Osteoblast (primary cell): ENCODE measurements at regions not wholly inside any gene's neighbourhood (a gene's known extent, or its start where the extent isn't known, plus 50 kb on each side); places are given as distances from the start of the nearest gene placed in this dataset.
"Not testable (repeated sequence)": the region's sequence is repeated elsewhere in the genome, so short reads cannot be mapped to it uniquely, and the experiment has no call there.

Experiments
- DNase-seq: peaks from one replicate; pipeline ENCODE4 v3.0.0; 2011; ENCODE audit warnings: low spot score, mixed read lengths; ENCODE audit not compliant: insufficient read length; ENCODE audit errors: missing footprints
- H2AFZ ChIP-seq: 2 replicates; pipeline ENCODE4 v1.6.0; 2011; ENCODE audit warnings: mild to moderate bottlenecking, low read length
- H3K27ac ChIP-seq: 2 replicates; pipeline ENCODE4 v1.5.1; 2011; ENCODE audit warnings: mild to moderate bottlenecking, low read depth, low read length, moderate library complexity
- H3K27me3 ChIP-seq: 2 replicates; pipeline ENCODE4 v1.6.0; 2012; ENCODE audit warnings: mild to moderate bottlenecking, control low read depth, inconsistent platforms, low read length, moderate library complexity; ENCODE audit not compliant: insufficient read depth
- H3K36me3 ChIP-seq: 2 replicates; pipeline ENCODE4 v1.5.1; 2011; ENCODE audit warnings: mild to moderate bottlenecking, low read length, control low read depth, moderate library complexity; ENCODE audit not compliant: insufficient read depth
- H3K4me1 ChIP-seq: 2 replicates; pipeline ENCODE4 v1.5.1; 2011; ENCODE audit warnings: mild to moderate bottlenecking, low read length, control low read depth, moderate library complexity; ENCODE audit not compliant: insufficient read depth
- H3K4me2 ChIP-seq: 2 replicates; pipeline ENCODE4 v1.6.0; 2011; ENCODE audit warnings: mild to moderate bottlenecking, low read length; ENCODE audit not compliant: insufficient read depth
- H3K4me3 ChIP-seq: fragments of 200-600 bp; sonication (generic); 3 replicates; pipeline ENCODE4 v1.5.1; 2012; ENCODE audit warnings: mild to moderate bottlenecking, low read length, inconsistent platforms; ENCODE audit not compliant: insufficient read depth
- H3K79me2 ChIP-seq: 2 replicates; pipeline ENCODE4 v1.6.0; 2012; ENCODE audit warnings: mild to moderate bottlenecking, low read length, control low read depth, inconsistent platforms; ENCODE audit not compliant: insufficient read depth
- H3K9me3 ChIP-seq: 2 replicates; pipeline ENCODE4 v1.5.1; 2011; ENCODE audit warnings: low read depth, low read length, control low read depth
- H4K20me1 ChIP-seq: 2 replicates; pipeline ENCODE4 v1.6.0; 2012; ENCODE audit warnings: mild to moderate bottlenecking, low read length, control low read depth; ENCODE audit not compliant: insufficient read depth
- TF ChIP-seq, protein P1 (sequence below): IDR thresholded peaks from 2 replicates; pipeline ENCODE4 v1.5.1; 2011; ENCODE audit warnings: mild to moderate bottlenecking, low read depth, low read length, moderate library complexity; ENCODE audit errors: extremely low read depth

DNA sequence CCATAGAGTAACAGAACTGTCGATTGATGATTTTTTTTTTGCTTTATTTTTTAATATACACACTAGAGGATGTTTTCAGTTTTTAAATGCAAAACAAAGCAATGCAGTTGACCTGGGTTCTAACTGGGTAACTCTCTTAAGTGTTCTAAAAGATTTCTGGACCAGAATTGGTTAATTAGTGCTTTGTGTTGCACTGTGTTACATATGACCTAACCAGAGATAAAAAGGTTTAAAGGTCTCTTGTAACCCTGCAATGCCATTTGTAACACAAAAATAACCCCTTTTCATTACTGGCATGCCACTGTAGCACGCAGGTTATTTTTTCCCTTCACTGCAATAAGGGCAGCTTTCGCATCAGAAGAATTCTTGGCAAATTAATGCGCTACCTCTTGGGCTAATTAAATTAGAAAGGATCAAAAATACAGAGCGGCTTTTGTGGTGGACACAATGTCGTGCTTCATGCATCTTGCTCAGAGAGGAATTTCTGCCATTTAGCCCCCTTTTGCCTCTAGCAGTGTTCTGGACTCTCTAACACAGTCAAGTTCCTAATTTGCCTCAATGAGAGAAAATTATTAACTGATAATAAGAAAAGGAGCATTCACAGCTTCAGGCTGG, 250.8 kb upstream of the ZEB2 start:
- H3K27ac ChIP-seq: no peak overlapping the region
- H3K9me3 ChIP-seq: no peaks in the 10 kb centered on the region
- no peaks in the 10 kb centered on the region for H3K79me2 ChIP-seq
- no peaks in the 10 kb centered on the region for H3K4me1 ChIP-seq
- H3K4me3 ChIP-seq: no peak overlapping the region
- H3K27me3 ChIP-seq: no peaks in the 10 kb centered on the region
- no peaks in the 10 kb centered on the region for H3K36me3 ChIP-seq
- DNase-seq: no peak
- H4K20me1 ChIP-seq: no peaks in the 10 kb centered on the region
- no peak overlapping the region for H2AFZ ChIP-seq
- H3K4me2 ChIP-seq: no peak overlapping the region
- TF ChIP-seq, protein P1, sequence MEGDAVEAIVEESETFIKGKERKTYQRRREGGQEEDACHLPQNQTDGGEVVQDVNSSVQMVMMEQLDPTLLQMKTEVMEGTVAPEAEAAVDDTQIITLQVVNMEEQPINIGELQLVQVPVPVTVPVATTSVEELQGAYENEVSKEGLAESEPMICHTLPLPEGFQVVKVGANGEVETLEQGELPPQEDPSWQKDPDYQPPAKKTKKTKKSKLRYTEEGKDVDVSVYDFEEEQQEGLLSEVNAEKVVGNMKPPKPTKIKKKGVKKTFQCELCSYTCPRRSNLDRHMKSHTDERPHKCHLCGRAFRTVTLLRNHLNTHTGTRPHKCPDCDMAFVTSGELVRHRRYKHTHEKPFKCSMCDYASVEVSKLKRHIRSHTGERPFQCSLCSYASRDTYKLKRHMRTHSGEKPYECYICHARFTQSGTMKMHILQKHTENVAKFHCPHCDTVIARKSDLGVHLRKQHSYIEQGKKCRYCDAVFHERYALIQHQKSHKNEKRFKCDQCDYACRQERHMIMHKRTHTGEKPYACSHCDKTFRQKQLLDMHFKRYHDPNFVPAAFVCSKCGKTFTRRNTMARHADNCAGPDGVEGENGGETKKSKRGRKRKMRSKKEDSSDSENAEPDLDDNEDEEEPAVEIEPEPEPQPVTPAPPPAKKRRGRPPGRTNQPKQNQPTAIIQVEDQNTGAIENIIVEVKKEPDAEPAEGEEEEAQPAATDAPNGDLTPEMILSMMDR: no peak

DNA sequence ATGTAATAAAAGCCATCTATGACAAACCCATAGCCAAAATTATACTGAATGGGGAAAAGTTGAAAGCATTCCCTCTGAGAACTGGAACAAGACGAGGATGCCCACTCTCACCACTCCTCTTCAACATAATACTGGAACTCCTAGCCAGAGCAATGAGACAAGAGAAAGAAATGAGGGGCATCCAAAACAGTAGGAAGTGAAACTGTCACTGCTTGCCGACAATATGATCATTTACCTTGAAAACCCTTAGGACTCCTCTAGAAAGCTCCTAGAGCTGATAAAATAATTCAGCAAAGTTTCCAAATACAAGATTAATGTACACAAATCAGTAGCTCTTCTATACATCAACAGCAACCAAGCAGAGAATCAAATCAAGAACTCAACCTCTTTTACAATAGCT, 241.0 kb upstream of the ZEB2 start:
- DNase-seq, H3K4me3 ChIP-seq, H3K27ac ChIP-seq, H4K20me1 ChIP-seq, H3K79me2 ChIP-seq, H3K27me3 ChIP-seq, H3K4me1 ChIP-seq, H3K36me3 ChIP-seq, H3K4me2 ChIP-seq, H3K9me3 ChIP-seq, H2AFZ ChIP-seq: not testable (repeated sequence)

DNA sequence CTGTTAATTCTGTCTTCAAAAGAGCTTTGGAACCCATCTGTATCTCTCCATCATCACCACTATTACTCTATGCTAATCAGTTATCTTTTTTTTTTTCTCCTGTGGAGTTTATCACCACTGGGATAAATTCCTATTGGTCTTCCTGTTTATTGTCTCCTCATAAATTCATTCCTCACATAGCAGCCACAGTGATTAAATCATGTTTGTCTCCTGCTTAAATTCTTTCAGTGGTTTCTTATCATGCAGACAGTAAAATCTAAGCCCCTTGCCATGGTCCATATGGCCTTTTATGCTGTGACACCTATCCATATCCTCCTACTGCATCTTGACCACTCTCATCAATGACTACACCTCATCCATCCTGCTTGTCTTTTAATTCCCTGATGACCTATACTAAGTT, 239.8 kb upstream of the ZEB2 start:
- Histone ChIP-seq H3K27me3 (no peaks in the 10 kb centered on the region), H3K27ac (no peak overlapping the region), H3K79me2 (no peaks in the 10 kb centered on the region), H3K4me3 (no peak overlapping the region), H4K20me1 (no peaks in the 10 kb centered on the region), H3K4me2 (no peak overlapping the region), H2AFZ (no peak overlapping the region), H3K9me3 (no peaks in the 10 kb centered on the region), H3K4me1 (no peaks in the 10 kb centered on the region), H3K36me3 (no peaks in the 10 kb centered on the region)
- TF ChIP-seq, protein P1: no peak
- DNase-seq: no peak

DNA sequence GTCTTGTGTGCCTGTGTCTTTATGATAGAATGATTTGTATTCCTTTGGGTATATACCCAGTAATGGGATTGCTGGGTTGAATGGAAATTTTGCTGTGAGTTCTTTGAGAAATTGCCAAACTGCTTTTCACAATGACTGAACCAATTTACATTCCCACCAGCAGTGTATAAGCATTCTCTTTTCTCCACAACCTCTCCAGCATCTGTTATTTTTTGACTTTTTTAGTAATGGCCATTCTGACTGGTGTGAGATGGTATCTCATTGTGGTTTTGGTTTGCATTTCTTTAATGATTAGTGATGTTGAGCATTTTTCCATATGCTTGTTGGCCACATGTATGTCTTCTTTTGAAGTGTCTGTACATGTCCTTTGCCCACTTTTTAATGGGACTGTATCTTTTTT, 238.3 kb upstream of the ZEB2 start:
- H3K79me2 ChIP-seq, H2AFZ ChIP-seq, H3K27ac ChIP-seq, H3K27me3 ChIP-seq, H3K36me3 ChIP-seq, H3K9me3 ChIP-seq, H4K20me1 ChIP-seq, H3K4me2 ChIP-seq, H3K4me1 ChIP-seq, DNase-seq, H3K4me3 ChIP-seq: not testable (repeated sequence)

DNA sequence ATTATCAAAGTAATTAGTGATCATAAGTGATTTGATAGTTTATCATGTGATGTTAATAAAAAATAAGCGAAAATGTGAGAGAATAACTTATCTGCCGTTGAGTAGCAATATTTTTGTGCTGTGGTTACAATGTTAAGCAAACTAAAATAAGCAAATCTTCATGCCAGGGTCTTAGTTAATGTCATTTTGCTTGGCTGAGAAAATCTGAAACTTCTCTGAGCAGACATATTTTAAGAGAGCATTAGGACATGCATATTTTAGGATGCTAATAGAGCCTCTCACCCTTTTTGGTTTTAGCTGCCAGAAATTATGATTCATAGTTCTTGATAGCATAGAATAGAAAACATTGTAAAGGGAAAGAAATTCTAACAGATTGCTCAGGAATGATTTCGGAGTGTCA, 233.5 kb upstream of the ZEB2 start:
- TF ChIP-seq, protein P1: no peak
- Histone ChIP-seq H3K4me1 (no peaks in the 10 kb centered on the region), H3K36me3 (no peaks in the 10 kb centered on the region), H3K27me3 (no peaks in the 10 kb centered on the region), H3K4me2 (peak overlapping the region; percentile 13), H3K79me2 (no peaks in the 10 kb centered on the region), H3K9me3 (peaks cover 2% of the 10 kb centered on the region), H2AFZ (no peak overlapping the region), H4K20me1 (no peaks in the 10 kb centered on the region), H3K27ac (no peak overlapping the region), H3K4me3 (no peak overlapping the region)
- no peak for DNase-seq
